PC-3 (cell line): ENCODE measurements at regions not wholly inside any gene's neighbourhood (a gene's known extent, or its start where the extent isn't known, plus 50 kb on each side); places are given as distances from the start of the nearest gene placed in this dataset.
"Not testable (repeated sequence)": the region's sequence is repeated elsewhere in the genome, so short reads cannot be mapped to it uniquely, and the experiment has no call there.

ENCODE experiments used
- ATAC-seq: fragments of 200-7000 bp; cut with Tn5 transposase; 2 replicates; pipeline ENCODE4 v1.9.1; 2020; ENCODE audit warnings: mild to moderate bottlenecking, moderate library complexity
- BruUV-seq: library from RNA; stranded (reverse); fragments of 400-500 nt; replicated peaks from 2 replicates; lab custom pipeline; 2021; lab: Mats Ljungman, UMichigan
- CTCF ChIA-PET: fragments of 300-600 bp; sonication (Branson Sonifier 250); formaldehyde crosslinking; loops from one replicate; lab custom pipeline; 2022; ENCODE audit warnings: antibody characterized with exemption; lab: Charles Lee
- POLR2A ChIA-PET: fragments of 300-600 bp; sonication (Branson Sonifier 250); formaldehyde crosslinking; loops from one replicate; lab custom pipeline; 2022; ENCODE audit warnings: antibody characterized with exemption; ENCODE audit not compliant: unreplicated experiment; lab: Charles Lee
- DNase-seq: peaks from one replicate; pipeline ENCODE4 v3.0.0-alpha.2; 2015
- H2AFZ ChIP-seq: fragments of 300-600 bp; sonication (generic); 2 replicates; pipeline ENCODE4 v1.6.0; 2016; ENCODE audit warnings: antibody characterized with exemption, low read length
- H3F3A ChIP-seq: fragments of 300-600 bp; sonication (generic); one replicate; pipeline ENCODE4 v1.6.0; 2017; ENCODE audit warnings: antibody characterized with exemption, low read length, control low read depth, mild to moderate bottlenecking; ENCODE audit not compliant: unreplicated experiment
- H3K27ac ChIP-seq: fragments of 300-600 bp; sonication (generic); 2 replicates; pipeline ENCODE4 v1.5.1; 2016; ENCODE audit warnings: mild to moderate bottlenecking, low read length
- H3K27me3 ChIP-seq: fragments of 300-600 bp; sonication (generic); 2 replicates; pipeline ENCODE4 v1.6.1; 2016; ENCODE audit warnings: low read length, mixed read lengths
- H3K36me3 ChIP-seq: fragments of 300-600 bp; sonication (generic); 2 replicates; pipeline ENCODE4 v1.6.1; 2016; ENCODE audit warnings: low read depth, mixed run types, low read length, mixed read lengths
- H3K4me1 ChIP-seq: fragments of 300-600 bp; sonication (generic); 2 replicates; pipeline ENCODE4 v1.5.1; 2016; ENCODE audit warnings: low read length; ENCODE audit not compliant: insufficient read depth
- H3K4me2 ChIP-seq: fragments of 300-600 bp; sonication (generic); 2 replicates; pipeline ENCODE4 v1.6.0; 2016; ENCODE audit warnings: low read length
- H3K4me3 ChIP-seq: fragments of 300-600 bp; sonication (generic); 2 replicates; pipeline ENCODE4 v1.5.1; 2016; ENCODE audit warnings: mild to moderate bottlenecking, low read length, mixed read lengths
- H3K79me2 ChIP-seq: fragments of 300-600 bp; sonication (generic); 2 replicates; pipeline ENCODE4 v1.6.1; 2017; ENCODE audit warnings: low read length, mixed read lengths
- H3K9ac ChIP-seq: fragments of 300-600 bp; sonication (generic); 2 replicates; pipeline ENCODE4 v1.6.0; 2016; ENCODE audit warnings: mild to moderate bottlenecking, low read length
- H3K9me2 ChIP-seq: fragments of 300-600 bp; sonication (generic); replicated peaks from 2 replicates; pipeline ENCODE4 v1.6.1; 2016; ENCODE audit warnings: mixed run types, low read length, mixed read lengths
- H3K9me3 ChIP-seq: fragments of 300-600 bp; sonication (generic); 2 replicates; pipeline ENCODE4 v1.6.1; 2016; ENCODE audit warnings: low read length, mixed read lengths
- H4K20me1 ChIP-seq: fragments of 300-600 bp; sonication (generic); 2 replicates; pipeline ENCODE4 v1.6.1; 2016; ENCODE audit warnings: low read length, mixed read lengths
- CTCF ChIP-seq: fragments of 300-600 bp; sonication (generic); conservative IDR thresholded peaks from 2 replicates; pipeline ENCODE4 v1.5.1; 2017; ENCODE audit warnings: antibody characterized with exemption, low read depth, mild to moderate bottlenecking, low read length
- EZH2 ChIP-seq: fragments of 300-600 bp; sonication (generic); IDR thresholded peaks from one replicate; pipeline ENCODE4 v1.6.1; 2017; ENCODE audit warnings: antibody characterized with exemption, mild to moderate bottlenecking, low read length; ENCODE audit not compliant: unreplicated experiment
- EZH2phosphoT487 ChIP-seq: fragments of 300-600 bp; sonication (generic); IDR thresholded peaks from 2 replicates; pipeline ENCODE4 v1.6.1; 2018; ENCODE audit warnings: mild to moderate bottlenecking, antibody characterized with exemption, low read length, borderline replicate concordance
- intact Hi-C: fragments of 100-400 bp; cut with micrococcal nuclease; formaldehyde crosslinking; loops from 2 replicates; pipeline ENCODE4 v1.9.0; 2023

- Histone ChIP-seq H3K4me1 (peaks cover 19% of the 10 kb centered on the region), H2AFZ (no peak overlapping the region), H3K27me3 (no peaks in the 10 kb centered on the region), H3K9me3 (no peaks in the 10 kb centered on the region; the same call in 1 of the 2 replicates), H3K4me2 (peak overlapping the region; percentile 72; the same call in 1 of the 2 replicates), H3K9me2 (no peaks in the 10 kb centered on the region), H3F3A (no peaks in the 10 kb centered on the region), H3K4me3 (no peak overlapping the region), H4K20me1 (no peaks in the 10 kb centered on the region), H3K36me3 (no peaks in the 10 kb centered on the region; the same call in 1 of the 2 replicates), H3K27ac (peak overlapping the region; percentile 99), H3K9ac (peak overlapping the region; percentile 82), H3K79me2 (no peaks in the 10 kb centered on the region)
- DNase-seq (peak; percentile 98), ATAC-seq (peak; percentile 92)
- intact Hi-C loops, result loop anchor here (1.0 to 5.0 kb wide), 9 partner anchors 73 to 640 kb away; no protein-coding TSS in a partner anchor
- ChIA-PET CTCF (interaction anchor here (1.0 kb wide), 1 partner anchor 12 kb away, joined by 5 read pairs; no protein-coding TSS in a partner anchor), POLR2A (interaction anchor here (0.6 kb wide), 3 partner anchors 194 to 398 kb away, joined by 4 to 7 read pairs (median 4); no protein-coding TSS in a partner anchor)
- BruUV-seq, result no TSS peak
- TF ChIP-seq EZH2phosphoT487 (no peak), CTCF (no peak), EZH2 (no peak)
Measured at GRCh38 chr7:19958309-19958896, 185.0 kb upstream of the TMEM196 start.

- no peaks in the 10 kb centered on the region for H3F3A ChIP-seq
- H3K9me3 ChIP-seq, result no peaks in the 10 kb centered on the region; the same call in 1 of the 2 replicates
- H3K36me3 ChIP-seq, result no peaks in the 10 kb centered on the region; the same call in 1 of the 2 replicates
- no TSS peak for BruUV-seq
- intact Hi-C loops, result loop anchor here (1.0 to 5.0 kb wide), 9 partner anchors 74 to 641 kb away; no protein-coding TSS in a partner anchor
- peaks cover 19% of the 10 kb centered on the region for H3K4me1 ChIP-seq
- DNase-seq, result peak; percentile 72
- ChIA-PET POLR2A (interaction anchor here (0.6 kb wide), 1 partner anchor 208 kb away, joined by 4 read pairs; no protein-coding TSS in a partner anchor), CTCF (interaction anchor here (0.6 kb wide), 1 partner anchor 12 kb away, joined by 3 read pairs; no protein-coding TSS in a partner anchor)
- H3K4me3 ChIP-seq, result no peak overlapping the region; the same call in 1 of the 2 replicates
- no peak for TF ChIP-seq EZH2
- H2AFZ ChIP-seq, result no peak overlapping the region
- peak overlapping the region; percentile 72 for H3K4me2 ChIP-seq
- ATAC-seq, result peak; percentile 55
- H3K9ac ChIP-seq, result peak overlapping the region; percentile 82
- no peaks in the 10 kb centered on the region for H3K27me3 ChIP-seq
- no peaks in the 10 kb centered on the region for H3K9me2 ChIP-seq
- H3K79me2 ChIP-seq, result no peaks in the 10 kb centered on the region
- H4K20me1 ChIP-seq, result no peaks in the 10 kb centered on the region
- peak overlapping the region; percentile 99 for H3K27ac ChIP-seq
Measured at GRCh38 chr7:19957664-19958063, 184.2 kb upstream of the TMEM196 start.

- H3K27me3 ChIP-seq, ATAC-seq, H3K9me2 ChIP-seq, H3K9me3 ChIP-seq, intact Hi-C loops, H4K20me1 ChIP-seq, H3K79me2 ChIP-seq, DNase-seq, H3K4me2 ChIP-seq, H3K36me3 ChIP-seq, H3K9ac ChIP-seq, H2AFZ ChIP-seq, H3F3A ChIP-seq, BruUV-seq, H3K27ac ChIP-seq, H3K4me3 ChIP-seq, POLR2A ChIA-PET: not testable (repeated sequence)
- H3K4me1 ChIP-seq, result peaks cover 19% of the 10 kb centered on the region
- CTCF ChIA-PET, result interaction anchor here (0.6 kb wide), 1 partner anchor 213 kb away, joined by 3 read pairs; no protein-coding TSS in a partner anchor
Measured at GRCh38 chr7:19954166-19954565, 180.7 kb upstream of the TMEM196 start.

GRCh38 chr7:19953411-19953810 lies 180.0 kb upstream of the TMEM196 start:
- intact Hi-C loops, H3K36me3 ChIP-seq, H3K27ac ChIP-seq, H4K20me1 ChIP-seq, H3K79me2 ChIP-seq, POLR2A ChIA-PET, H3K4me3 ChIP-seq, DNase-seq, H3K27me3 ChIP-seq, H3K9me2 ChIP-seq, H3K9me3 ChIP-seq, ATAC-seq, BruUV-seq, H3F3A ChIP-seq, H3K9ac ChIP-seq, H2AFZ ChIP-seq, H3K4me2 ChIP-seq: not testable (repeated sequence)
- CTCF ChIA-PET, result interaction anchor here (0.6 kb wide), 1 partner anchor 214 kb away, joined by 3 read pairs; no protein-coding TSS in a partner anchor
- peaks cover 15% of the 10 kb centered on the region for H3K4me1 ChIP-seq
